GM12878 (cell line): ENCODE measurements at regions not wholly inside any gene's neighbourhood (a gene's known extent, or its start where the extent isn't known, plus 50 kb on each side); places are given as distances from the start of the nearest gene placed in this dataset.

Source experiments
- ATAC-seq: fragments of 200-7000 bp; cut with Tn5 transposase; 3 replicates; pipeline ENCODE4 v1.9.1; 2020; ENCODE audit warnings: mild to moderate bottlenecking, moderate library complexity
- BruUV-seq: library from RNA; stranded (reverse); fragments of 400-500 nt; replicated peaks from 2 replicates; lab custom pipeline; 2021; lab: Mats Ljungman, UMichigan
- CTCF ChIA-PET: fragments of 300-600 bp; sonication (Branson Sonifier 250); formaldehyde crosslinking; extraction: SDS; loops from one replicate; lab custom pipeline; 2021; ENCODE audit warnings: inconsistent platforms; lab: Yijun Ruan, JAX
- POLR2A ChIA-PET: fragments of 350-600 bp; formaldehyde crosslinking; extraction: SDS; loops from one replicate; lab custom pipeline; 2021; ENCODE audit warnings: inconsistent platforms; lab: Charles Lee
- RAD21 ChIA-PET: fragments of 300-600 bp; sonication (Branson Sonifier 250); formaldehyde crosslinking; loops from one replicate; lab custom pipeline; 2023; ENCODE audit warnings: antibody characterized with exemption; ENCODE audit not compliant: unreplicated experiment; lab: Charles Lee
- SMC1A ChIA-PET: fragments of 300-600 bp; sonication (Branson Sonifier 250); formaldehyde crosslinking; loops from one replicate; lab custom pipeline; 2023; ENCODE audit not compliant: unreplicated experiment, uncharacterized antibody; lab: Charles Lee
- DNase-seq: peaks from one replicate; pipeline ENCODE4 v3.0.0-alpha.2; 2011; ENCODE audit warnings: low read depth, low spot score
- FAIRE-seq: peaks from 3 replicates; lab custom pipeline; 2011; peaks lifted over from hg19 to GRCh38; lab: Jason Lieb, UNC
- H2AFZ ChIP-seq: 2 replicates; pipeline ENCODE4 v1.6.0; 2011; ENCODE audit warnings: low read depth, low read length, control low read depth; ENCODE audit not compliant: control insufficient read depth
- H3K27ac ChIP-seq: 2 replicates; pipeline ENCODE4 v1.5.1; 2011; ENCODE audit warnings: control low read depth; ENCODE audit not compliant: control insufficient read depth, insufficient read depth
- H3K27me3 ChIP-seq, 2 experiments: replicated peaks in 1 of 2; 2 replicates each; pipeline versions ENCODE4 v1.6.0 to v1.6.1; 2011; ENCODE audit warnings: low read length in 1 of 2; ENCODE audit not compliant: control insufficient read depth in 2 of 2, insufficient read depth in 2 of 2
- H3K36me3 ChIP-seq, 2 experiments: 2 replicates each; pipeline ENCODE4 v1.5.1; 2011; ENCODE audit warnings: low read length in 1 of 2; ENCODE audit not compliant: control insufficient read depth in 2 of 2, insufficient read depth in 2 of 2
- H3K4me1 ChIP-seq: 2 replicates; pipeline ENCODE4 v1.6.1; 2011; ENCODE audit warnings: mild to moderate bottlenecking, low read length, moderate library complexity, mixed read lengths; ENCODE audit not compliant: control insufficient read depth, insufficient read depth
- H3K4me2 ChIP-seq: 2 replicates; pipeline ENCODE4 v1.6.0; 2011; ENCODE audit warnings: control low read depth; ENCODE audit not compliant: control insufficient read depth, insufficient read depth
- H3K4me3 ChIP-seq: fragments of 200-600 bp; sonication (generic); 2 replicates; pipeline ENCODE4 v1.5.1; 2016
- H3K79me2 ChIP-seq: 2 replicates; pipeline ENCODE4 v1.6.0; 2011; ENCODE audit warnings: low read length; ENCODE audit not compliant: control insufficient read depth, insufficient read depth
- H3K9ac ChIP-seq: 2 replicates; pipeline ENCODE4 v1.8.0; 2011; ENCODE audit warnings: low read length, control low read depth, mixed read lengths; ENCODE audit not compliant: control insufficient read depth, insufficient read depth
- H3K9me3 ChIP-seq: replicated peaks from 3 replicates; pipeline ENCODE4 v1.5.1; 2011; ENCODE audit warnings: mild to moderate bottlenecking, low read length; ENCODE audit not compliant: control insufficient read depth, insufficient read depth
- H4K20me1 ChIP-seq: 2 replicates; pipeline ENCODE4 v1.6.0; 2011; ENCODE audit not compliant: control insufficient read depth, insufficient read depth
- ESRRA ChIP-seq: IDR thresholded peaks from 2 replicates; pipeline ENCODE4 v1.6.1; 2012; ENCODE audit warnings: mild to moderate bottlenecking, low read length, improper control_type of control experiment
- GATAD2B ChIP-seq: fragments of 450-650 bp; conservative IDR thresholded peaks from 2 replicates; pipeline ENCODE4 v1.6.1; 2017; ENCODE audit warnings: low read depth, mild to moderate bottlenecking, moderate library complexity
- MEF2A ChIP-seq: IDR thresholded peaks from 2 replicates; pipeline ENCODE4 v1.6.1; 2011; ENCODE audit warnings: low read depth, mild to moderate bottlenecking, low read length, moderate library complexity; ENCODE audit not compliant: insufficient read depth
- MTA3 ChIP-seq: IDR thresholded peaks from 2 replicates; pipeline ENCODE4 v1.6.1; 2012; ENCODE audit warnings: low read length, inconsistent platforms, borderline replicate concordance
- PAX8 ChIP-seq: fragments of 450-650 bp; IDR thresholded peaks from 2 replicates; pipeline ENCODE4 v1.6.1; 2017; ENCODE audit warnings: mild to moderate bottlenecking, moderate library complexity
- PML ChIP-seq: IDR thresholded peaks from 2 replicates; pipeline ENCODE4 v1.6.1; 2012; ENCODE audit warnings: low read length, inconsistent platforms
- RUNX3 ChIP-seq: IDR thresholded peaks from 2 replicates; pipeline ENCODE4 v1.6.1; 2012; ENCODE audit warnings: low read length, inconsistent platforms
- SIN3A ChIP-seq: IDR thresholded peaks from 2 replicates; pipeline ENCODE4 v1.6.1; 2012; ENCODE audit warnings: low read depth, low read length, improper control_type of control experiment
- SMC3 ChIP-seq: IDR thresholded peaks from 2 replicates; pipeline ENCODE4 v1.6.1; 2011; ENCODE audit warnings: low read length, improper control_type of control experiment, borderline replicate concordance
- SREBF1 ChIP-seq: IDR thresholded peaks from 2 replicates; pipeline ENCODE4 v1.6.1; 2012; ENCODE audit warnings: mild to moderate bottlenecking, low read length
- TARDBP ChIP-seq: IDR thresholded peaks from 2 replicates; pipeline ENCODE4 v1.6.1; 2016; ENCODE audit warnings: borderline replicate concordance
- TCF3 ChIP-seq: IDR thresholded peaks from 2 replicates; pipeline ENCODE4 v1.6.1; 2012; ENCODE audit warnings: low read depth, mild to moderate bottlenecking, low read length, borderline replicate concordance; ENCODE audit not compliant: insufficient read depth
- WRNIP1 ChIP-seq: IDR thresholded peaks from 2 replicates; pipeline ENCODE4 v1.6.1; 2011; ENCODE audit warnings: low read depth, low read length, improper control_type of control experiment, borderline replicate concordance
- ZNF274 ChIP-seq: IDR thresholded peaks from one replicate; pipeline ENCODE4 v1.8.0; 2011; ENCODE audit not compliant: insufficient read length, insufficient read depth
- WGBS: methylation state at CpG from one replicate; pipeline ENCODE4 v1.1.6; 2016; ENCODE audit warnings: low lambda C conversion rate; ENCODE audit not compliant: insufficient replicate concordance, insufficient coverage; ENCODE audit errors: missing lambda C conversion rate; 5-methylcytosine and 5-hydroxymethylcytosine counted together
- in situ Hi-C: fragments of 300-500 bp; cut with MboI; formaldehyde crosslinking; loops from 9 replicates; pipeline ENCODE4 v1.14.3; 2018; ENCODE audit warnings: mixed read lengths
- intact Hi-C: fragments of 100-400 bp; cut with micrococcal nuclease; formaldehyde crosslinking; loops from one replicate; pipeline ENCODE4 v1.14.2; 2022; ENCODE audit not compliant: unreplicated experiment
- TF ChIP-seq, protein P1 (sequence below): fragments of 450-650 bp; IDR thresholded peaks from 2 replicates; pipeline ENCODE4 v1.6.1; 2016; ENCODE audit warnings: mild to moderate bottlenecking
- TF ChIP-seq, protein P2 (sequence below): IDR thresholded peaks from 2 replicates; pipeline ENCODE4 v1.6.1; 2011; ENCODE audit warnings: borderline replicate concordance, low read depth, mild to moderate bottlenecking, moderate library complexity, low read length; ENCODE audit not compliant: insufficient read depth, poor library complexity, severe bottlenecking

DNA sequence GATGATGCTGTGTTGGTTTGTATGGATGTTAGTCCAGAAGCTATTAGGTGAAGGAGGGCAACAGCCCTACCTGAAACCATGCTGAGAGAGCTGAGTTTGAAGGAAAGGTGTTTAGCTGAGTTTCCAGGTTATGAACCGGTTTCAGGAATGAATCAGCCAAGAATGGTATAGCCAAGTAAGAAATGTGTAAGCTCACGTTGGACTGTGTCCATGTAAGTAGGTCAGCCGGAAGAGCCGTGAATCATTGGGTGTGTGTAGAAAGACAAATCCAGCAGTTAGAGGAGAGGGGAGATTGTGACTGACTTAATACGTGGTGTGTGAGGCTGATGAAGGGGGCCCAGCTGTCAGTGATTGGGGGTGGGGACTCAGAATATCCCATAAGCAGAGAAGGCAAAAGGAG, 77.2 kb upstream of the SPIN4 start (continued):
- TF ChIP-seq WRNIP1 (no peak), ZNF274 (no peak), ESRRA (no peak), GATAD2B (no peak), PML (no peak), SREBF1 (no peak)
- TF ChIP-seq, all 136 proteins: peak for 0

DNA sequence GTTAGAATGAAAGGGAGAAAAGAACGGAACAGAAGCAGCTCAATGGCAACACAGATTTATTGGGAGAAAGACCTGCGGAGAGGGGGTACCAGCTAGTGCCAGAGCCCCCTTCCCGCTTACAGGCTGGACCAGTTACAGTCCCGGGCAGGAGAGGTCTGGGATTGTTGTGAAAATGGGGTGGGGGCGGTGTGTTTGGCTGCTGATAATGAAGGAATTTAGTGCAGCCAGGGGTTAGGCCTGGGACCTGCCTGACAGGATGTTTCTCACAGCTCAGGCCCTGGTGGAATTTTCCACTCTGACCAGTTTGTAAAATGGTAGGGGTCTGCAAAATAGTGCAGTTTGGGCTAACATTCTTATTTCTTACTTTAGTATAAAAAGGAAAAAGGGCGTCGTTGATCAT, 75.4 kb upstream of the SPIN4 start:
- ChIA-PET POLR2A (no interaction called here), SMC1A (no interaction called here), RAD21 (no interaction called here), CTCF (no interaction called here)
- Histone ChIP-seq H3K4me1 (no peaks in the 10 kb centered on the region), H2AFZ (no peak overlapping the region), H3K4me3 (no peak overlapping the region), H3K4me2 (no peak overlapping the region), H3K9ac (no peak overlapping the region), H3K27me3 (no peaks in the 10 kb centered on the region), H3K27ac (no peak overlapping the region), H4K20me1 (no peaks in the 10 kb centered on the region), H3K79me2 (no peaks in the 10 kb centered on the region), H3K9me3 (no peaks in the 10 kb centered on the region), H3K36me3 (no peaks in the 10 kb centered on the region)
- FAIRE-seq (no peak), ATAC-seq (no peak), DNase-seq (no peak)
- no TSS peak for BruUV-seq
- in situ Hi-C loops (no loop called here), intact Hi-C loops (loop anchor here (10.0 kb wide), 1 partner anchor 58 kb away; no protein-coding TSS in a partner anchor)
- WGBS, result 75% methylated on average over 7 of the region's 7 CpGs
- TF ChIP-seq SIN3A (no peak), PAX8 (no peak), SMC3 (no peak), MTA3 (no peak), TARDBP (no peak), TCF3 (no peak), MEF2A (no peak), RUNX3 (no peak)
- TF ChIP-seq, protein P1, sequence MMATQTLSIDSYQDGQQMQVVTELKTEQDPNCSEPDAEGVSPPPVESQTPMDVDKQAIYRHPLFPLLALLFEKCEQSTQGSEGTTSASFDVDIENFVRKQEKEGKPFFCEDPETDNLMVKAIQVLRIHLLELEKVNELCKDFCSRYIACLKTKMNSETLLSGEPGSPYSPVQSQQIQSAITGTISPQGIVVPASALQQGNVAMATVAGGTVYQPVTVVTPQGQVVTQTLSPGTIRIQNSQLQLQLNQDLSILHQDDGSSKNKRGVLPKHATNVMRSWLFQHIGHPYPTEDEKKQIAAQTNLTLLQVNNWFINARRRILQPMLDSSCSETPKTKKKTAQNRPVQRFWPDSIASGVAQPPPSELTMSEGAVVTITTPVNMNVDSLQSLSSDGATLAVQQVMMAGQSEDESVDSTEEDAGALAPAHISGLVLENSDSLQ, result no peak
- TF ChIP-seq, protein P2, sequence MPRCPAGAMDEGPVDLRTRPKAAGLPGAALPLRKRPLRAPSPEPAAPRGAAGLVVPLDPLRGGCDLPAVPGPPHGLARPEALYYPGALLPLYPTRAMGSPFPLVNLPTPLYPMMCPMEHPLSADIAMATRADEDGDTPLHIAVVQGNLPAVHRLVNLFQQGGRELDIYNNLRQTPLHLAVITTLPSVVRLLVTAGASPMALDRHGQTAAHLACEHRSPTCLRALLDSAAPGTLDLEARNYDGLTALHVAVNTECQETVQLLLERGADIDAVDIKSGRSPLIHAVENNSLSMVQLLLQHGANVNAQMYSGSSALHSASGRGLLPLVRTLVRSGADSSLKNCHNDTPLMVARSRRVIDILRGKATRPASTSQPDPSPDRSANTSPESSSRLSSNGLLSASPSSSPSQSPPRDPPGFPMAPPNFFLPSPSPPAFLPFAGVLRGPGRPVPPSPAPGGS, result no peak
